MM.1S (cell line): ENCODE measurements at regions not wholly inside any gene's neighbourhood (a gene's known extent, or its start where the extent isn't known, plus 50 kb on each side); places are given as distances from the start of the nearest gene placed in this dataset.

Experiments used
- DNase-seq: peaks from one replicate; pipeline ENCODE4 v3.0.0-alpha.2; 2015
- H2AFZ ChIP-seq: fragments of 300-600 bp; sonication (generic); 2 replicates; pipeline ENCODE4 v1.6.0; 2016; ENCODE audit warnings: antibody characterized with exemption, low read length
- H3F3A ChIP-seq: fragments of 300-600 bp; sonication (generic); 2 replicates; pipeline ENCODE4 v1.6.1; 2016; ENCODE audit warnings: mild to moderate bottlenecking, antibody characterized with exemption, low read length, moderate library complexity, mixed read lengths; ENCODE audit not compliant: insufficient read depth
- H3K27ac ChIP-seq: fragments of 300-600 bp; sonication (generic); 2 replicates; pipeline ENCODE4 v1.5.1; 2016; ENCODE audit warnings: mild to moderate bottlenecking, low read length
- H3K27me3 ChIP-seq: fragments of 300-600 bp; sonication (generic); replicated peaks from 2 replicates; pipeline ENCODE4 v1.6.0; 2016; ENCODE audit warnings: low read length; ENCODE audit not compliant: insufficient read depth
- H3K36me3 ChIP-seq: fragments of 300-600 bp; sonication (generic); replicated peaks from 2 replicates; pipeline ENCODE4 v1.6.1; 2016; ENCODE audit warnings: mild to moderate bottlenecking, low read length, mixed read lengths; ENCODE audit not compliant: insufficient read depth
- H3K4me1 ChIP-seq: fragments of 300-600 bp; sonication (generic); 2 replicates; pipeline ENCODE4 v1.6.1; 2016; ENCODE audit warnings: low read length, mixed read lengths
- H3K4me2 ChIP-seq: fragments of 300-600 bp; sonication (generic); 2 replicates; pipeline ENCODE4 v1.6.0; 2016; ENCODE audit warnings: low read depth, low read length
- H3K4me3 ChIP-seq: fragments of 300-600 bp; sonication (generic); 2 replicates; pipeline ENCODE4 v1.5.1; 2016; ENCODE audit warnings: low read length, mixed read lengths
- H3K79me2 ChIP-seq: fragments of 300-600 bp; sonication (generic); 2 replicates; pipeline ENCODE4 v1.6.1; 2016; ENCODE audit warnings: mixed run types, low read length, mixed read lengths
- H3K9ac ChIP-seq: fragments of 300-600 bp; sonication (generic); 2 replicates; pipeline ENCODE4 v1.6.1; 2016; ENCODE audit warnings: low read length, mixed read lengths
- H3K9me2 ChIP-seq: fragments of 300-600 bp; sonication (generic); replicated peaks from 2 replicates; pipeline ENCODE4 v1.6.1; 2016; ENCODE audit warnings: mild to moderate bottlenecking, low read length, mixed read lengths; ENCODE audit not compliant: insufficient read depth
- H3K9me3 ChIP-seq: fragments of 300-600 bp; sonication (generic); replicated peaks from 2 replicates; pipeline ENCODE4 v1.6.1; 2016; ENCODE audit warnings: mild to moderate bottlenecking, low read length, mixed read lengths; ENCODE audit not compliant: insufficient read depth
- H4K20me1 ChIP-seq: fragments of 300-600 bp; sonication (generic); 2 replicates; pipeline ENCODE4 v1.6.1; 2016; ENCODE audit warnings: mild to moderate bottlenecking, low read length, moderate library complexity, mixed read lengths; ENCODE audit not compliant: insufficient read depth
- CTCF ChIP-seq: fragments of 300-600 bp; sonication (generic); IDR thresholded peaks from 2 replicates; pipeline ENCODE4 v1.5.1; 2016; ENCODE audit warnings: antibody characterized with exemption, low read length, mixed read lengths
- EZH2 ChIP-seq: fragments of 300-600 bp; sonication (generic); optimal IDR thresholded peaks from 2 replicates; pipeline ENCODE3; 2017; ENCODE audit warnings: low read depth, mild to moderate bottlenecking, antibody characterized with exemption, low read length, mixed read lengths
- EZH2phosphoT487 ChIP-seq: fragments of 300-600 bp; sonication (generic); IDR thresholded peaks from 2 replicates; pipeline ENCODE4 v1.6.1; 2018; ENCODE audit warnings: antibody characterized with exemption, low read length

GRCh38 chr6:167497428-167498056 lies 172.7 kb downstream of the TTLL2 start:
- no peaks in the 10 kb centered on the region for H3K36me3 ChIP-seq
- H3K9ac ChIP-seq: no peak overlapping the region
- no peaks in the 10 kb centered on the region for H3K79me2 ChIP-seq
- no peak overlapping the region for H3K4me2 ChIP-seq
- no peaks in the 10 kb centered on the region for H3K27me3 ChIP-seq
- H3K4me1 ChIP-seq: no peaks in the 10 kb centered on the region
- no peaks in the 10 kb centered on the region for H3K9me2 ChIP-seq
- H3K27ac ChIP-seq: no peak overlapping the region
- H3K9me3 ChIP-seq: no peaks in the 10 kb centered on the region
- H4K20me1 ChIP-seq: no peaks in the 10 kb centered on the region
- DNase-seq: no peak
- H3F3A ChIP-seq: no peaks in the 10 kb centered on the region
- no peak overlapping the region for H2AFZ ChIP-seq
- TF ChIP-seq CTCF (no peak), EZH2phosphoT487 (no peak), EZH2 (no peak)
- H3K4me3 ChIP-seq: no peak overlapping the region

- Histone ChIP-seq H3K27ac (no peak overlapping the region), H3K4me3 (no peak overlapping the region), H4K20me1 (no peaks in the 10 kb centered on the region), H3K4me1 (no peaks in the 10 kb centered on the region), H3K9me3 (no peaks in the 10 kb centered on the region), H3K4me2 (no peak overlapping the region), H3K36me3 (no peaks in the 10 kb centered on the region), H3K9me2 (no peaks in the 10 kb centered on the region), H2AFZ (no peak overlapping the region), H3K27me3 (no peaks in the 10 kb centered on the region), H3K79me2 (no peaks in the 10 kb centered on the region), H3K9ac (no peak overlapping the region), H3F3A (no peaks in the 10 kb centered on the region)
- TF ChIP-seq CTCF (no peak), EZH2 (no peak), EZH2phosphoT487 (no peak)
- no peak for DNase-seq
Observed at GRCh38 chr6:167499161-167499660, 174.3 kb downstream of the TTLL2 start.

- TF ChIP-seq EZH2phosphoT487: no peak
- TF ChIP-seq EZH2: no peak
- no peak for TF ChIP-seq CTCF
- Histone ChIP-seq H2AFZ (no peak overlapping the region), H3K9me2 (no peaks in the 10 kb centered on the region), H4K20me1 (no peaks in the 10 kb centered on the region), H3K79me2 (no peaks in the 10 kb centered on the region), H3K36me3 (no peaks in the 10 kb centered on the region), H3K4me1 (no peaks in the 10 kb centered on the region), H3K9ac (no peak overlapping the region), H3K9me3 (no peaks in the 10 kb centered on the region), H3K27ac (no peak overlapping the region), H3K4me2 (no peak overlapping the region), H3K4me3 (no peak overlapping the region), H3F3A (no peaks in the 10 kb centered on the region), H3K27me3 (no peaks in the 10 kb centered on the region)
- DNase-seq: no peak
Observed at GRCh38 chr6:167500961-167501360, 176.1 kb downstream of the TTLL2 start.
